ENCODE measurements at regions not wholly inside any gene's neighbourhood (a gene's known extent, or its start where the extent isn't known, plus 50 kb on each side); places are given as distances from the start of the nearest gene placed in this dataset.

DNA sequence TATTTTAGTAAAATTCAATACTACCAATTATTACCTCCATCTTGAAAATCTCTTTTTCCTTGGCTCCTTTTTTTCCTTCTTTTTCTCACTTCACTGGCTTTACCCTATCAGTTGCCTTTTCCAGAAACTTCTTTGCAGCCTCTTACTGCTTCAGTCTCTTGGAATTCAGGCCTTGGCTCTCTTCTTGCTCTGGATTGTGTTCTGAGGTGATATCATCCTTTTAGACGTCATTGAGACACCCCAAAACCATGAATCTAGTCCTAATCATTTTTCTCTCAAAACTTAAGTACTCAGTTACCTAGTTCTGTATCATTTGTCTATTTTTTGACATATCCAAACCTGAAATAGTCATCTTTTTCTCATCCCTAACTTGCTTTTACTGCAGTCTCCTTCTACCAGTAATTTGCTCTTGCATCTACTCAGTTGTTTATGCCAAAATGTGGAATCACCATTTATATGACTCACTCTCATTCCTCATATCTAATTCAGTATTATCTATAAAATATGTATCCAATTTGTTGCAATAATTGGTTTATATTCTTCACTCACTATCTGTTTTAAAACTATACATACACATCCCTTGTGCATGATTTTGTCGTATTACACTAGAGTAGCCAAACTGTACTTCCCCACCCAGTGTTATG lies 703.2 kb upstream of the CCDC54 start:
- no peak for DNase-seq

DNA sequence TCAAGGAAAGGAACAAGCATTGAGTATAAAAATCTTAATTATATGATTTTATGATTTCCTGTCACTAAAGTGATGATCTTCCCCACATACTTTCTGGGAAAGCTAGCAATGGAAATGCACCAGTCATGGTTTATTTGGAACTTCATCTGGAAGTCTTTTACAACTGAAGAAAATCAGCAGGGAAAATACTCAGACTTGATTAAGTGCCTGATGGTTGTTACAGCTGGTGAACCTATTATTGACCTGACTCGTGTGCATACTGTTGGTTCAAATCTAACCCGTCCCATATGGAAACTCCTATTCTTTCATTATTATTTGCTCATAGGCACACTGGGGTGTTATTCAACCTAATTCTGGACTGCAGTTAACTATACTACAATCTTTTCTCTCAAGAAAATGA lies 701.8 kb upstream of the CCDC54 start:
- DNase-seq = no peak

DNA sequence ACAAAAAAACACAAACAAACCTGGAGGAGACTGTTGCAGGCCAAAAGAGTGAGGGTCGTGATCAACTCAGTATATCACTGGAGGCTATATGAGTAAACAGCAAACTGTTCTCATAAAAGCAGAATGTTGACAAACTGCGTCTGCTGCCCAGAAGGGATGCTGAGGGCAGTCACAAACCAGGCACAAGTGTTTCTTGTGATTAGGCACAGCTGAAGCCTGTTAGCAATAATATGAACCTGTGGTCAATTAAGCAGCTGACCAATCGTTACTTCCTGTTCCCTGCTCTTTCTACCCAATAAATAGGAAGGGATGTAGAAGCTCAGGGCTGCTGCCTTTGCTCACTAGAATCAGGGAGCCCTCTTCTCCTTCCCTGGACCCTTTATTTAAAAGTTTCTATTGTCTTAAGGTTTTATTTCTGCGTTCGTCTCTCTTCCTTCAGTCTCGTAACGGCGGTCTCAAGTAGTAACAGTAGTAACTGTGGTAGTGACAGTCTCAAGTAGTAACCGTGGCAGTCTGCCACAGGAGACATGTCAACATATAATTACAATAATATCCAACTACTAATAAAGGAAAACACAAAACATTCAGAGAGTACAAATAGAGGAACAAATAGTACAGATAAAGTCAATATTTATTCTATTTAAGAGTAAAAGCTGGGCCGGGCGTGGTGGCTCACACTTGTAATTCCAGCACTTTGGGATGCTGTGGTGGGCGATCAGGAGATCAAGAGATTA lies 698.4 kb upstream of the CCDC54 start:
- DNase-seq = no peak

DNA sequence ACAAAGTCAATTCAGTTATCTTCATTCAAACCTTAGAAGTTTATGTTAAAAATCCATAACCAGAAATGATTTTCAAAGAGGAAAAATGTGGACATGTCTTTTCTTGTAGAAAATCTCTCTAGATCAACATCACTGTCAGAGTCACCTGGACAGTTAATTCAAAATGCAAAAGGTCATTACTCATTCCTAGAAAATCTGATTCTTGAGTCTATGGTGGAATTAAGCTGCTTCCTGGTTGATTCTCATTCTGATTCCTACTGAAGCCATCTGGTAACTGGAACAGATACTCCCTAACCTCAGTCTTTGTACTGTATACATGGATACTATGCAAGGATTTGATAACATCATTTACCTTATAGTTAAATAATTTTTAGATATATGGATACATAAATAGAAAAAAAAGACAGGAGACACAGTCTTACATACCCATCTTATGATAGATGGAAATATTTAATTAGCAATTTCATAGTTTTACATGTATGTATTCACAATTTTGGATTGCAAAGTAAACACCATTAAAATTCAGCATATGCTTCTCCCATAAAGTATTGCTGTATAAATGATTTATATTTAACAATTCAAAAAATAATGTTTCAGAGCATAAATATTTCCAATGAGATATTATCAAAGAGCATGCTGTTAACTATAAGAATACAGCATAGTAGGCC lies 693.2 kb upstream of the CCDC54 start:
- no peak for DNase-seq

GRCh38 chr3:106685745-106686144 lies 691.5 kb upstream of the CCDC54 start:
- DNase-seq = no peak

- DNase-seq = no peak
Measured at GRCh38 chr3:106687905-106688304, 689.3 kb upstream of the CCDC54 start.

DNA sequence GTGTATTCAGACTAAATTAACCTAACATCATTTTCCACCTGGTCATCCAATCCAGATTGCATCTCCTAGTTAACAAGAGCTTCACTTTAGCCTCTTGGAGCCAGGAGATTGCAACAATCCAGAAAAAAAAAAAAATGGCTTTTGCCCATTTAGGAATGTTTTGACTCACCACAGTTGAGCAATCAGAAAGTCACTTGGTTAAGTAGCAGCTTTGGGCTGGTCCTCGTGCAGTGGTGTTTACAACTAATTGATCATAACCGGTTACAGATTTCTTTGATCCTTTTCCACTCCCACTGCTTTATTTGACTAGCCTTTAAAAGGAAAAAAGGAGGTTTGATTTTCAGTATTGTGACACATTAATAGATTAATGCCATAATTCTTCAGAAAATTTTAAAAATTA lies 688.8 kb upstream of the CCDC54 start:
- DNase-seq = no peak

GRCh38 chr3:106691476-106691875 lies 685.8 kb upstream of the CCDC54 start:
- DNase-seq = no peak

DNA sequence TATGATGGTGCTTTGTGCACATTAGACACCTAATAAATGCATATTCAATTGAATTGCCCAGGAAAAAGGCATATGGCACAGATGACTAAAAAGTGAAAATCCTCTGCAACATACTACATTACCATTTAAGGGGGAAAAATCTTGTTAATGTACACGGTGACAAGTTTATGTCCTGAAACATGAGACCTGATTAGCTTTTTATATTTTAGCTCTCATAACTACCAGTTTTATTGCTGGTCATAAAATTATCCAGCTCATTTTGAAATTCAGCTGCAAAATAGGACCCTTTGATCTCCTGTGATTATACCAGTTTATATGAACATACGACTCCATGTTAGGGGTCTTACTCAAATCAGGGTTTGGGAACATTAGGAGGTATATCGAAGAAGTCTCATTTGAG lies 684.6 kb upstream of the CCDC54 start:
- DNase-seq = no peak

- no peak for DNase-seq
Measured at GRCh38 chr3:106699122-106699521, 678.1 kb upstream of the CCDC54 start.

GRCh38 chr3:106700981-106701380 lies 676.3 kb upstream of the CCDC54 start:
- DNase-seq = no peak

DNA sequence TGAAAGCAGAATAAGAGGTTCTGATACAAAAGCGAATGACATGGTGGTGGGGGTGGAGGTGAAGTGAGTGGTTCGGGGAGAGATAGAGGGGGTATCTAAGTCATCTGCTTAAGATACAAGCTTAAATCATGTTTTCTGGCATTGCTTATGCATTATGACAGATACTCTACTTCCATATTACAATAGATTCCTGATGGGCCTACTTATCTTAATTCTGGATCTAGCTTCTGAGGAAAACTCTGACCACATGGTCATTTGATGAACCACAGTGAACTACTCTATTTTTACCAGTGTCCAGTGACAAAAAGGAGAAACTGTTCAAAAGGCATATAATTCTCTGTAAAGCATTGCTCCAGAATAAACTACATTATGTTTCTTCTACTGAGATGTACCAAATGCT lies 673.7 kb upstream of the CCDC54 start:
- DNase-seq = no peak

- no peak for DNase-seq
Measured at GRCh38 chr3:106707347-106707746, 669.9 kb upstream of the CCDC54 start.

DNA sequence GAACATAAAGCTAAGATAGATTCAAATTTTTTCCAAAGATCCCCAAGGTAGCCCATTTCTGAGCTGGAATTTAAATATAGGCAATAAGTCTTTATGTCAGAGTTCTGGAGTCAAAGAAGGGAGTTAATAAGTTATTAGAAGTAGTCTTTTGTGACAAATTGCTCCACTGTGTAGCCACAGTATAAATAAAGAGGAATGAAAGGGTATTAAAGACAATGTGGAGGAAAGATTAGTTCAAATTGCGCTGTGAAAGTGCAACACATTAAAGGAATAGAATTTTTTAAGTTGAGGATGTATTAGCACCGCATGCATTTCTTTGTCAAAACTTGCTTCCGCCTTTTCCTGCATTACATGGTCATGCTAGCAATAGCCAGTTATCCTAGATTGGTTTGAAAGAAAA lies 666.6 kb upstream of the CCDC54 start:
- no peak for DNase-seq

DNA sequence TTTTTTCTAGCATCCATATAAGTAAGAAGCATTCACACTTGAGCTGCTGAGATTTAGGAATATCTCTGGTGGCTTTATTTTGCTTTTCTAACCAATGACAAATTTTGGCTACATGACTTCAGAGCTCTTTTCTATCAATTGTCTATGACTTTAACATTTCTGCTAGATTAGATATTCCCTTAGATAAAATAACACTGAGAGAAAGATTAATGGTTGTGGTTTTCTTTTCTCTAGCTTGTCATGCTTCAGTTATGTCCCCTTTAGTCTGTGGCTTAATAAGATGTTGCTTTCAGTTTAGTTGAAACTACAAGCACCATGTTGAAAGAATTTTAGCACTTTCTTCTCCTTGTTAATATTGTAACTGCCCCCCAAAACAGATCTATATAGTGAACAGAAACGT lies 665.6 kb upstream of the CCDC54 start:
- no peak for DNase-seq

DNA sequence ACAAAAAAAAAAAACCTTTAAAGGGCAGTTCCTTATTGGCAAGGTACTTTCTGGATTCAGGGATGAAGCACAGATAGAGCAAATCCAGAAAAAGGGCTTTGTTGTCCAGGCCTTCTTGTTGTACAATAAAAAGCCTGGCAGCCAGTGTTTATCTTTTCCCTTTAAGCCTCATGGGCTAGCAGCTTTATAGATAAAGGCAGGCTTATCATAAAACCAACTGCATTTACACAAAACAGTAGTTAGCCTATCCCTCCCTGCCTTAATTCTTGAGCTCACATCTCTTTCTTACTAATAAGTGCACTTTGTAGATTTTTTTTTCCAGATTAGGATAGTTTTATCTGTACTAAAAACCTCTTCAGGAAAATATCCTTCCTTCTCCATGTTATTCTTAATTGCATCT lies 662.8 kb upstream of the CCDC54 start:
- no peak for DNase-seq

DNA sequence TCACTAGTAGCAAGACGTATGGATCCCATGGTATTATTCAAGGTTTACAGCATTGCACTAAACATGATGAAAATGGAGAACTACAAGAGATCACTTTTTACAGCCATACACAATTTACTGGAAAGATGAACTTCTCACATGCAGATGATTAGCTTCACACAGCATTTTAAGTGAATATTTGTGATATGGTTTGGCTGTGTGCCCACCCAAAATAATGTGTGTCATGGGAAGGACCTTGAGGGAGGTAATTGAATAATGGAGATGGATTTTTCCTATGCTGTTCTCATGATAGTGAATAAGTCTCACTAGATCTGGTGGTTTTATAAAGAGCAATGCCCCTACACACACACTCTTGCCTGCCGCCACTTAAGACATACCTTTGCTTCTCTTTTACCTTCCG lies 662.0 kb upstream of the CCDC54 start:
- DNase-seq = no peak

DNA sequence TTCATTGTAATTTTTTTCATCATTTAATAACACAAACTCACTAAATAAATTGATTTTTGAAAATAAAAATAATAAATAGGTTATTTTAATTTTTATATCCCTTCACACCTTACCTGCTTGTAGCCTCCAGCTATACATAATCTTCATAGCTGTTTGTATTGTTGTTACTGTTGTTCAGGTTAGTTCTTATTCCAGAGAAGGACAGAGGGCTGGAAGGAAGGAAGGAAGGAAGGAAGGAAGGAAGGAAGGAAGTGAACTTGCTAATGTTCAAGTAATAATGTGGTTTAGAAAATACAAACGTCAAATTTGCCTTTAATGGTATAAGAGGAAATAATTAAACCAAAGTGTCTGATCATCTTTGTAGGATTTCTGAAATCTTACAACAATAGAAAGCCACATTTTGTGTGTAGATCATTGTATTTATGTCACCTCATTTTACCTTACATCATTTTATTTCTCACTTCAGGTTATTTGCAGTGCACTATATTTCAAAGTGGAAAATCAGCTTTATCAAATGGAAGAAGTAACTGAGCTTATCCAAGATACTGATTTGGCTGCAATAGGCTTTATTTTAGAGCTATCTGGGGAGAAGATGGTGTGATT lies 660.0 kb upstream of the CCDC54 start:
- DNase-seq = no peak

GRCh38 chr3:106719077-106719476 lies 658.2 kb upstream of the CCDC54 start:
- no peak for DNase-seq

DNA sequence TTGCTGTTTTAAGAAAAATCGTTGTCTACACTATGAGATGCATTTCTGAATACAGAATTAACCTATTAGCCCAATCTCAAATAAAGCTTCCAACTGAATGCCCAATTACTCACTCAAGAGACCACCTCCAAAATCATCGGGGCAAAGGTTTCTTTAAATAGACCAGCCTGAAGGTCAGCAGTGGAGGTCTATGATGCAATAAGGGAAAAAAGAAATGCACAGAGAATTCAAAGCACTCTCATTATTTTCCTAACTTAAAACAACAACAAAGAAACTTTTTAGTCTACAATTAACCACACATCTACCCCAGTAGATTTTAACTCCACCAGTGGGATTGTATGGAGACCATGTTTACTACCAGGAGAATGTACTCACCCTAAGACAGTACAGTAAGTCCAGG lies 657.7 kb upstream of the CCDC54 start:
- no peak for DNase-seq

GRCh38 chr3:106720510-106720909 lies 656.7 kb upstream of the CCDC54 start:
- no peak for DNase-seq

DNA sequence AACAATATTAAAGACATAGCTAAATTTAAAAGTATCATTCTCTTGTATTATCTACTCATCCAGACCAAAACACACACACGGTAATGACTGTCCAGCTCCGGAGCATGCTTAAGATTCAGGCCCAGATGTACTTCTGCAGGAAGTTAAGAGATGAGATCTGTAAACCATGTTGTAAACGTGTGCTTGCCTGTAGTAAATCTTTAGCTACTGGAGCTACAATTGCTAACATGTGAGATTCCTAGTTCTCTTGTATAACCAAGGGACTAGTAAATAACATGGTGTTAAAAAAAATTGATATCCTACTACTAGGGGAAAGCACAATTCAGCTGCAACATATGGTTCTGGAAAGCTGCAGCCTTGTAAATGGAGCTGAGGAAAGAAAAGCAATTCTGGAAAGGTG lies 651.7 kb upstream of the CCDC54 start:
- DNase-seq = no peak

DNA sequence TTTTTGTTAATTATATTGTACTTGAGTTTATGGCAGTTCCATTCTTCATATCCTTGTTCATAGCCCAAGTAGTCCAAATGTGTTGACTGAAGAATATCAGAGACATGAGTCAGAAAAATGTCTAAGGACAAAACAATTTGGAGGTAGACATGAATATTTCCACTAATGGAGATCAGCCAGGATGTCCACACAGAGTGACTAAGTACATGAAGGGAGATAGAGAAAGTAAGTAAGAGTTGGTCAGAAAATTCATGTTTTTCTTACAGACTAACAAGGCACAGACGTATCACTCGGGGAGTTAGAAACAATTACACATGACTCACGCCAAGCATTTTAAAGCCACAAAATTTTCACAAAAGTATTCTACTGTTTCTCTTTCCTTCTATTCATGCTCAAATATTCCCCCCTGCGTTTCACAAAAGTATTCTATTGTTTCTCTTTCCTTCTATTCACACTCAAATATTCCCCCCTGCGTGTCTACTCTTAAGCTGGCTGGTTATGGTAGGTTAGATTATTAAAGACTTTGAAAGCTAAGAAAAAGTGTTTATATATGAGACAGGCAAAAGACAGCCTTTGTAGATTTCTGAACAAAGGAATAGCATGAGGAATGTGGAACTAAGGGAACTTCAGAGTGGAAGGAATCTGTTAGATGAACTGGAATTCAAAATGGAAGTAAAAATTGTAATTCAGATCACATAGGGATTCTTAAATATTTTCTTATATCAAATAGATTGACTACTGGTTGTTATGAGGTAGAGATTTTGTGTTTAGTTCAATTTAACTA lies 648.7 kb upstream of the CCDC54 start:
- DNase-seq = no peak
